SK-N-SH (cell line): ENCODE measurements at regions not wholly inside any gene's neighbourhood (a gene's known extent, or its start where the extent isn't known, plus 50 kb on each side); places are given as distances from the start of the nearest gene placed in this dataset.

Experiments used
- CTCF ChIA-PET: fragments of 300-600, 350-600 bp; formaldehyde crosslinking; extraction: SDS; loops from one replicate; lab custom pipeline; 2021; lab: Yijun Ruan, JAX
- POLR2A ChIA-PET: fragments of 350-600 bp; sonication (Branson Sonifier 250); formaldehyde crosslinking; extraction: SDS; loops from one replicate; lab custom pipeline; 2020; ENCODE audit warnings: antibody characterized with exemption, inconsistent platforms; lab: Yijun Ruan, JAX
- DNase-seq: peaks from one replicate; pipeline ENCODE4 v3.0.0; 2012
- H2AFZ ChIP-seq: fragments of 200-600 bp; sonication (generic); 2 replicates; pipeline ENCODE4 v1.8.1; 2016; ENCODE audit warnings: antibody characterized with exemption, mild to moderate bottlenecking, low read depth
- H3F3A ChIP-seq: fragments of 200-600 bp; sonication (generic); replicated peaks from 2 replicates; pipeline ENCODE3; 2016; ENCODE audit warnings: antibody characterized with exemption, mild to moderate bottlenecking; ENCODE audit not compliant: insufficient read depth
- H3K27ac ChIP-seq, 2 experiments: fragments of 200-500 bp in 1 of 2; fragments of 200-600 bp in 1 of 2; sonication (Bioruptor generic) in 1 of 2; sonication (generic), shearing (Covaris generic) in 1 of 2; 2 replicates each; pipeline versions ENCODE4 v1.5.1 to v1.6.1; 2014 to 2016; ENCODE audit warnings: low read depth in 2 of 2, inconsistent platforms in 1 of 2, low read length in 1 of 2, mild to moderate bottlenecking in 1 of 2, mixed read lengths in 1 of 2
- H3K27me3 ChIP-seq: fragments of 200-600 bp; sonication (generic), shearing (Covaris generic); 2 replicates; pipeline ENCODE4 v1.6.1; 2016; ENCODE audit warnings: mixed run types; ENCODE audit not compliant: insufficient read depth
- H3K36me3 ChIP-seq, 2 experiments: fragments of 200-500 bp in 1 of 2; fragments of 200-600 bp in 1 of 2; sonication (Bioruptor generic) in 1 of 2; sonication (generic) in 1 of 2; replicated peaks in 1 of 2; 2 replicates each; pipeline versions ENCODE3 to v1.5.1; 2014 to 2016; ENCODE audit warnings: low read length in 1 of 2, mild to moderate bottlenecking in 1 of 2; ENCODE audit not compliant: insufficient read depth in 2 of 2, control insufficient read depth in 1 of 2
- H3K4me1 ChIP-seq, 2 experiments: fragments of 200-500 bp in 1 of 2; fragments of 200-600 bp in 1 of 2; sonication (Bioruptor generic) in 1 of 2; sonication (generic), shearing (Covaris generic) in 1 of 2; 2 replicates each; pipeline versions ENCODE4 v1.5.1 to v1.6.1; 2014 to 2016; ENCODE audit warnings: low read depth in 1 of 2, low read length in 1 of 2, mixed run types in 1 of 2; ENCODE audit not compliant: insufficient read depth in 2 of 2, control insufficient read depth in 1 of 2
- H3K4me2 ChIP-seq: fragments of 200-600 bp; sonication (generic), shearing (Covaris generic); 2 replicates; pipeline ENCODE4 v1.6.1; 2017; ENCODE audit warnings: mixed run types
- H3K4me3 ChIP-seq, 2 experiments: fragments of 200-500 bp in 1 of 2; fragments of 200-600 bp in 1 of 2; sonication (Bioruptor generic) in 1 of 2; sonication (generic), shearing (Covaris generic) in 1 of 2; 2 replicates each; pipeline versions ENCODE4 v1.5.1 to v1.8.1; 2014 to 2016; ENCODE audit warnings: low read depth in 2 of 2, inconsistent platforms in 1 of 2, low read length in 1 of 2, mild to moderate bottlenecking in 1 of 2, mixed read lengths in 1 of 2, moderate library complexity in 1 of 2
- H3K79me2 ChIP-seq: fragments of 200-600 bp; sonication (generic); 2 replicates; pipeline ENCODE4 v1.8.1; 2017; ENCODE audit warnings: mild to moderate bottlenecking; ENCODE audit not compliant: insufficient read depth
- H3K9ac ChIP-seq: fragments of 200-600 bp; sonication (generic); 2 replicates; pipeline ENCODE4 v1.6.1; 2017; ENCODE audit warnings: mixed run types
- H3K9me2 ChIP-seq: fragments of 200-600 bp; sonication (generic); 2 replicates; pipeline ENCODE4 v1.6.1; 2017; ENCODE audit warnings: mixed run types
- H3K9me3 ChIP-seq: fragments of 200-600 bp; sonication (generic); 2 replicates; pipeline ENCODE4 v1.6.1; 2017; ENCODE audit warnings: mixed run types, mild to moderate bottlenecking, moderate library complexity
- H4K20me1 ChIP-seq: fragments of 200-600 bp; sonication (generic); 2 replicates; pipeline ENCODE4 v1.6.1; 2017; ENCODE audit warnings: mild to moderate bottlenecking, mixed run types; ENCODE audit not compliant: insufficient read depth
- FOSL2 ChIP-seq: IDR thresholded peaks from 2 replicates; pipeline ENCODE4 v1.4.0; 2012; ENCODE audit warnings: low read depth, mild to moderate bottlenecking, moderate library complexity, borderline replicate concordance
- FOXJ3 ChIP-seq: sonication (generic); formaldehyde crosslinking; IDR thresholded peaks from 2 replicates; pipeline ENCODE4 v1.5.1; 2020; ENCODE audit warnings: mild to moderate bottlenecking, missing genetic modification reagents
- GABPA ChIP-seq: IDR thresholded peaks from 2 replicates; pipeline ENCODE4 v1.4.0; 2012; ENCODE audit warnings: low read depth, mild to moderate bottlenecking
- GATA2 ChIP-seq: sonication (generic); formaldehyde crosslinking; IDR thresholded peaks from 2 replicates; pipeline ENCODE4 v1.5.0; 2020; ENCODE audit warnings: mild to moderate bottlenecking, missing genetic modification reagents
- JUND ChIP-seq: IDR thresholded peaks from 2 replicates; pipeline ENCODE4 v1.4.0; 2012
- MEF2A ChIP-seq: IDR thresholded peaks from 2 replicates; pipeline ENCODE4 v1.4.0; 2012; ENCODE audit warnings: low read depth, borderline replicate concordance
- MXI1 ChIP-seq: IDR thresholded peaks from 2 replicates; pipeline ENCODE4 v1.6.1; 2012; ENCODE audit warnings: mild to moderate bottlenecking, low read depth, low read length, improper control_type of control experiment
- POLR2AphosphoS5 ChIP-seq: IDR thresholded peaks from 2 replicates; pipeline ENCODE4 v1.6.1; 2012; ENCODE audit warnings: low read depth, low read length
- RAD21 ChIP-seq: IDR thresholded peaks from 2 replicates; pipeline ENCODE4 v1.6.1; 2012; ENCODE audit warnings: mild to moderate bottlenecking, low read length
- RCOR1 ChIP-seq: fragments of 150-350 bp; IDR thresholded peaks from 2 replicates; pipeline ENCODE4 v1.6.1; 2017; ENCODE audit warnings: antibody characterized with exemption, low read length
- RXRA ChIP-seq: IDR thresholded peaks from 2 replicates; pipeline ENCODE4 v1.4.0; 2012; ENCODE audit warnings: low read depth, mild to moderate bottlenecking, borderline replicate concordance
- TAF1 ChIP-seq: IDR thresholded peaks from 2 replicates; pipeline ENCODE4 v1.6.1; 2012; ENCODE audit warnings: low read depth, mild to moderate bottlenecking, low read length, moderate library complexity, borderline replicate concordance
- TEAD4 ChIP-seq: IDR thresholded peaks from 2 replicates; pipeline ENCODE4 v1.4.0; 2012; ENCODE audit warnings: mild to moderate bottlenecking, borderline replicate concordance; ENCODE audit not compliant: insufficient read depth
- WGBS: methylation state at CpG from one replicate; pipeline ENCODE4 v1.1.6; 2017; ENCODE audit warnings: low lambda C conversion rate; 5-methylcytosine and 5-hydroxymethylcytosine counted together
- TF ChIP-seq, protein P1 (sequence below): fragments of 200-600 bp; sonication (generic); IDR thresholded peaks from 2 replicates; pipeline ENCODE4 v1.6.1; 2017; ENCODE audit warnings: antibody characterized with exemption, mild to moderate bottlenecking, moderate library complexity
- TF ChIP-seq, protein P2 (sequence below): IDR thresholded peaks from 2 replicates; pipeline ENCODE4 v1.4.0; 2012; ENCODE audit warnings: low read depth
- TF ChIP-seq, protein P3 (sequence below): IDR thresholded peaks from 2 replicates; pipeline ENCODE4 v1.6.1; 2012; ENCODE audit warnings: mild to moderate bottlenecking, low read depth, low read length, moderate library complexity
- TF ChIP-seq, protein P4 (sequence below): fragments of 150-350 bp; IDR thresholded peaks from 2 replicates; pipeline ENCODE4 v1.6.1; 2016; ENCODE audit warnings: mild to moderate bottlenecking, low read depth, low read length

DNA sequence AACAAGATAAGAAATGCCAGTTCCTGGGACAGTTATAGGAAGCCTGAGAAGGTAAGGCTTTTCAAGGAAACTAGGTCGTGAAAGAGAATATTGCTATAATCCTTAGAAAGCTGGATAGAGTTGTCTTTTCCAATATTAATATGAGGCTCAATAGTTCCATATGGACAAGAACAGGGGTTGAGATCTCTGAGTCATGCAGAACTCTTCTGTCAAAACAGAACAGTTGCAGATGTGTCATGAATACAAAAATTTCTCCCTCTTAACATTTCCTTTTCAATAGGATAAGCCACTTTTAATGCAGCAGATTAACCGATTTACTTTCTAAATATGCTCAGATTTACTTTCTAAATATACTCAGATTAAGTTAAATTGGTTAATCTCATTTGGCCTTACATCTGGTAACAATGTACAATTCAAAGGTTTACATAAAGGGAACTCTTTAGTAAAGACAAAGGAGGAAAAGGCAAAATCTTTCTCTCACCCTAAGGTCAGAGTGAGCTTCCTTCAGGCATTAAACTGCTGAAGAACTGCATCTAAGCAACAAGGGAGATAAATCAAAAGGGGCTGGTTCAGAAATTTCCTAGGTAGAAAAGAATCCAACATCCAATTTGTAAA lies 104.7 kb upstream of the PCDH15 start:
- CTCF ChIA-PET: no interaction called here
- Histone ChIP-seq H3K36me3 (no peaks in the 10 kb centered on the region), H3K4me2 (no peak overlapping the region), H3K4me1 (peaks cover 0 to 2% of the 10 kb centered on the region in 2 experiments; a peak in 1 of 4 replicates), H4K20me1 (no peaks in the 10 kb centered on the region), H3K27ac (peak overlapping the region in 1 of 2 experiments; percentile 39; a peak in 2 of 4 replicates), H2AFZ (no peak overlapping the region), H3K9ac (no peak overlapping the region), H3K9me3 (no peaks in the 10 kb centered on the region), H3K4me3 (no peak overlapping the region), H3F3A (no peaks in the 10 kb centered on the region), H3K79me2 (no peaks in the 10 kb centered on the region), H3K27me3 (no peaks in the 10 kb centered on the region), H3K9me2 (no peaks in the 10 kb centered on the region)
- TF ChIP-seq, protein P1, sequence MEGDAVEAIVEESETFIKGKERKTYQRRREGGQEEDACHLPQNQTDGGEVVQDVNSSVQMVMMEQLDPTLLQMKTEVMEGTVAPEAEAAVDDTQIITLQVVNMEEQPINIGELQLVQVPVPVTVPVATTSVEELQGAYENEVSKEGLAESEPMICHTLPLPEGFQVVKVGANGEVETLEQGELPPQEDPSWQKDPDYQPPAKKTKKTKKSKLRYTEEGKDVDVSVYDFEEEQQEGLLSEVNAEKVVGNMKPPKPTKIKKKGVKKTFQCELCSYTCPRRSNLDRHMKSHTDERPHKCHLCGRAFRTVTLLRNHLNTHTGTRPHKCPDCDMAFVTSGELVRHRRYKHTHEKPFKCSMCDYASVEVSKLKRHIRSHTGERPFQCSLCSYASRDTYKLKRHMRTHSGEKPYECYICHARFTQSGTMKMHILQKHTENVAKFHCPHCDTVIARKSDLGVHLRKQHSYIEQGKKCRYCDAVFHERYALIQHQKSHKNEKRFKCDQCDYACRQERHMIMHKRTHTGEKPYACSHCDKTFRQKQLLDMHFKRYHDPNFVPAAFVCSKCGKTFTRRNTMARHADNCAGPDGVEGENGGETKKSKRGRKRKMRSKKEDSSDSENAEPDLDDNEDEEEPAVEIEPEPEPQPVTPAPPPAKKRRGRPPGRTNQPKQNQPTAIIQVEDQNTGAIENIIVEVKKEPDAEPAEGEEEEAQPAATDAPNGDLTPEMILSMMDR: no peak
- TF ChIP-seq RAD21 (no peak), TAF1 (no peak), JUND (no peak), GABPA (no peak), POLR2AphosphoS5 (no peak), RCOR1 (no peak), TEAD4 (no peak), MEF2A (no peak), FOSL2 (no peak), MXI1 (no peak), GATA2 (no peak), RXRA (no peak), FOXJ3 (CRISPR knock-in tag) (no peak)
- TF ChIP-seq, protein P2, sequence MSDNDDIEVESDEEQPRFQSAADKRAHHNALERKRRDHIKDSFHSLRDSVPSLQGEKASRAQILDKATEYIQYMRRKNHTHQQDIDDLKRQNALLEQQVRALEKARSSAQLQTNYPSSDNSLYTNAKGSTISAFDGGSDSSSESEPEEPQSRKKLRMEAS: no peak
- TF ChIP-seq, protein P3, sequence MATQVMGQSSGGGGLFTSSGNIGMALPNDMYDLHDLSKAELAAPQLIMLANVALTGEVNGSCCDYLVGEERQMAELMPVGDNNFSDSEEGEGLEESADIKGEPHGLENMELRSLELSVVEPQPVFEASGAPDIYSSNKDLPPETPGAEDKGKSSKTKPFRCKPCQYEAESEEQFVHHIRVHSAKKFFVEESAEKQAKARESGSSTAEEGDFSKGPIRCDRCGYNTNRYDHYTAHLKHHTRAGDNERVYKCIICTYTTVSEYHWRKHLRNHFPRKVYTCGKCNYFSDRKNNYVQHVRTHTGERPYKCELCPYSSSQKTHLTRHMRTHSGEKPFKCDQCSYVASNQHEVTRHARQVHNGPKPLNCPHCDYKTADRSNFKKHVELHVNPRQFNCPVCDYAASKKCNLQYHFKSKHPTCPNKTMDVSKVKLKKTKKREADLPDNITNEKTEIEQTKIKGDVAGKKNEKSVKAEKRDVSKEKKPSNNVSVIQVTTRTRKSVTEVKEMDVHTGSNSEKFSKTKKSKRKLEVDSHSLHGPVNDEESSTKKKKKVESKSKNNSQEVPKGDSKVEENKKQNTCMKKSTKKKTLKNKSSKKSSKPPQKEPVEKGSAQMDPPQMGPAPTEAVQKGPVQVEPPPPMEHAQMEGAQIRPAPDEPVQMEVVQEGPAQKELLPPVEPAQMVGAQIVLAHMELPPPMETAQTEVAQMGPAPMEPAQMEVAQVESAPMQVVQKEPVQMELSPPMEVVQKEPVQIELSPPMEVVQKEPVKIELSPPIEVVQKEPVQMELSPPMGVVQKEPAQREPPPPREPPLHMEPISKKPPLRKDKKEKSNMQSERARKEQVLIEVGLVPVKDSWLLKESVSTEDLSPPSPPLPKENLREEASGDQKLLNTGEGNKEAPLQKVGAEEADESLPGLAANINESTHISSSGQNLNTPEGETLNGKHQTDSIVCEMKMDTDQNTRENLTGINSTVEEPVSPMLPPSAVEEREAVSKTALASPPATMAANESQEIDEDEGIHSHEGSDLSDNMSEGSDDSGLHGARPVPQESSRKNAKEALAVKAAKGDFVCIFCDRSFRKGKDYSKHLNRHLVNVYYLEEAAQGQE: no peak
- TF ChIP-seq, protein P4, sequence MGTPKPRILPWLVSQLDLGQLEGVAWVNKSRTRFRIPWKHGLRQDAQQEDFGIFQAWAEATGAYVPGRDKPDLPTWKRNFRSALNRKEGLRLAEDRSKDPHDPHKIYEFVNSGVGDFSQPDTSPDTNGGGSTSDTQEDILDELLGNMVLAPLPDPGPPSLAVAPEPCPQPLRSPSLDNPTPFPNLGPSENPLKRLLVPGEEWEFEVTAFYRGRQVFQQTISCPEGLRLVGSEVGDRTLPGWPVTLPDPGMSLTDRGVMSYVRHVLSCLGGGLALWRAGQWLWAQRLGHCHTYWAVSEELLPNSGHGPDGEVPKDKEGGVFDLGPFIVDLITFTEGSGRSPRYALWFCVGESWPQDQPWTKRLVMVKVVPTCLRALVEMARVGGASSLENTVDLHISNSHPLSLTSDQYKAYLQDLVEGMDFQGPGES: no peak
- WGBS: 10% methylated on average over 2 of the region's 2 CpGs
- POLR2A ChIA-PET: no interaction called here
- peak; percentile 18 for DNase-seq
